HepG2 (cell line): ENCODE measurements at regions not wholly inside any gene's neighbourhood (a gene's known extent, or its start where the extent isn't known, plus 50 kb on each side); places are given as distances from the start of the nearest gene placed in this dataset.

ENCODE experiments used
- ATAC-seq: fragments of 200-7000 bp; cut with Tn5 transposase; 3 replicates; pipeline ENCODE4 v1.9.1; 2020; ENCODE audit warnings: mild to moderate bottlenecking, moderate library complexity
- BruUV-seq: library from RNA; stranded (reverse); fragments of 400-500 nt; replicated peaks from 2 replicates; lab custom pipeline; 2021; lab: Mats Ljungman, UMichigan
- CTCF ChIA-PET: fragments of 300-600 bp; formaldehyde crosslinking; extraction: SDS; loops from one replicate; lab custom pipeline; 2021; ENCODE audit warnings: low total read pairs, inconsistent platforms, low intra/inter-chr PET ratio; lab: Yijun Ruan, JAX
- POLR2A ChIA-PET: fragments of 350-600 bp; sonication (Branson Sonifier 250); formaldehyde crosslinking; loops from one replicate; lab custom pipeline; 2020; ENCODE audit warnings: antibody characterized with exemption, inconsistent platforms; lab: Yijun Ruan, JAX
- DNase-seq: peaks from one replicate; pipeline ENCODE4 v3.0.0-alpha.2; 2015; ENCODE audit warnings: low spot score
- FAIRE-seq: peaks from 3 replicates; lab custom pipeline; 2011; peaks lifted over from hg19 to GRCh38; lab: Jason Lieb, UNC
- H2AFZ ChIP-seq: one replicate; pipeline ENCODE4 v1.6.1; 2011; ENCODE audit warnings: low read length, inconsistent platforms
- H3K27ac ChIP-seq: fragments of 300-600 bp; 3 replicates; pipeline ENCODE4 v1.8.0; 2011; ENCODE audit warnings: mixed run types, mild to moderate bottlenecking, mixed read lengths, low read length, inconsistent platforms; ENCODE audit not compliant: insufficient read depth; ENCODE audit errors: extremely low read length
- H3K27me3 ChIP-seq, 2 experiments: fragments of 200-600 bp in 1 of 2; 2 replicates in 1 of 2; 3 replicates in 1 of 2; pipeline versions ENCODE4 v1.6.0 to v1.8.0; 2011; ENCODE audit warnings: low read length in 2 of 2, mild to moderate bottlenecking in 2 of 2, moderate library complexity in 2 of 2, inconsistent platforms in 1 of 2; ENCODE audit not compliant: insufficient read depth in 2 of 2, control insufficient read depth in 1 of 2
- H3K36me3 ChIP-seq, 2 experiments: fragments of 200-600 bp in 1 of 2; replicated peaks in 1 of 2; 2 replicates in 1 of 2; 3 replicates in 1 of 2; pipeline versions ENCODE4 v1.5.1 to v1.8.0; 2011; ENCODE audit warnings: low read length in 2 of 2, inconsistent platforms in 1 of 2; ENCODE audit not compliant: insufficient read depth in 2 of 2, control insufficient read depth in 1 of 2
- H3K4me1 ChIP-seq: 2 replicates; pipeline ENCODE4 v1.5.1; 2012; ENCODE audit warnings: low read length, inconsistent platforms; ENCODE audit not compliant: insufficient read depth
- H3K4me2 ChIP-seq: 2 replicates; pipeline ENCODE4 v1.6.0; 2011; ENCODE audit warnings: low read depth, low read length, inconsistent platforms
- H3K4me3 ChIP-seq, 3 experiments: fragments of 200-600 bp in 1 of 3; sonication (generic), shearing (Covaris generic) in 1 of 3; replicated peaks in 1 of 3; 2 replicates each; pipeline ENCODE4 v1.5.1; 2011 to 2016; ENCODE audit warnings: low read length in 3 of 3, inconsistent platforms in 2 of 3, low read depth in 2 of 3, mild to moderate bottlenecking in 2 of 3, control low read depth in 1 of 3, mixed read lengths in 1 of 3; ENCODE audit not compliant: insufficient read depth in 1 of 3
- H3K79me2 ChIP-seq: one replicate; pipeline ENCODE4 v1.6.1; 2011; ENCODE audit warnings: low read length, inconsistent platforms; ENCODE audit not compliant: insufficient read depth
- H3K9ac ChIP-seq: 2 replicates; pipeline ENCODE4 v1.6.0; 2011; ENCODE audit warnings: mild to moderate bottlenecking, low read depth, low read length, inconsistent platforms; ENCODE audit not compliant: insufficient read depth
- H3K9me3 ChIP-seq: 2 replicates; pipeline ENCODE4 v1.5.1; 2012; ENCODE audit warnings: mild to moderate bottlenecking, low read length
- H4K20me1 ChIP-seq: 2 replicates; pipeline ENCODE4 v1.6.0; 2011; ENCODE audit warnings: inconsistent platforms, mild to moderate bottlenecking, low read length, moderate library complexity; ENCODE audit not compliant: insufficient read depth
- KLF6 ChIP-seq: IDR thresholded peaks from 2 replicates; pipeline ENCODE4 v1.8.0; 2016; ENCODE audit warnings: missing biosample characterization, missing genetic modification reagents
- PRMT3 ChIP-seq: sonication (generic); formaldehyde crosslinking; IDR thresholded peaks from 2 replicates; pipeline ENCODE4 v1.8.1; 2022; ENCODE audit warnings: low read depth, mild to moderate bottlenecking, moderate library complexity, missing genetic modification reagents, borderline replicate concordance
- RAD51 ChIP-seq: fragments of 450-650 bp; IDR thresholded peaks from 2 replicates; pipeline ENCODE4 v1.6.1; 2016; ENCODE audit warnings: borderline replicate concordance
- SRY ChIP-seq: sonication (generic); formaldehyde crosslinking; IDR thresholded peaks from 2 replicates; pipeline ENCODE4 v1.8.0; 2022; ENCODE audit warnings: mild to moderate bottlenecking, missing genetic modification reagents
- TAF15 ChIP-seq: fragments of 200-400 bp; formaldehyde crosslinking; IDR thresholded peaks from one replicate; pipeline ENCODE4 v1.6.1; 2018; ENCODE audit warnings: mild to moderate bottlenecking, low read depth, low read length; ENCODE audit not compliant: poor library complexity, severe bottlenecking
- ZBTB7B ChIP-seq: sonication (generic); formaldehyde crosslinking; IDR thresholded peaks from 2 replicates; pipeline ENCODE4 v1.4.0; 2020; ENCODE audit warnings: missing genetic modification reagents
- ZFX ChIP-seq: sonication (generic); formaldehyde crosslinking; IDR thresholded peaks from 2 replicates; pipeline ENCODE4 v1.4.0; 2020; ENCODE audit warnings: mild to moderate bottlenecking, low read depth, missing genetic modification reagents, moderate library complexity
- ZNF441 ChIP-seq: sonication (generic); formaldehyde crosslinking; IDR thresholded peaks from 2 replicates; pipeline ENCODE4 v1.7.0; 2021; ENCODE audit warnings: missing genetic modification reagents, borderline replicate concordance
- ZNF563 ChIP-seq: sonication (generic); formaldehyde crosslinking; IDR thresholded peaks from 2 replicates; pipeline ENCODE4 v1.8.0; 2022; ENCODE audit warnings: mild to moderate bottlenecking, moderate library complexity, missing genetic modification reagents
- ZNF616 ChIP-seq: sonication (generic); formaldehyde crosslinking; IDR thresholded peaks from 2 replicates; pipeline ENCODE4 v1.5.0; 2020; ENCODE audit warnings: low read depth, mild to moderate bottlenecking, missing genetic modification reagents
- ZNF674 ChIP-seq: sonication (generic); formaldehyde crosslinking; IDR thresholded peaks from 2 replicates; pipeline ENCODE4 v1.5.0; 2020; ENCODE audit warnings: low read depth, mild to moderate bottlenecking, missing genetic modification reagents
- ZNF816 ChIP-seq: sonication (generic); formaldehyde crosslinking; IDR thresholded peaks from 2 replicates; pipeline ENCODE4 v1.8.0; 2022; ENCODE audit warnings: missing genetic modification reagents, mild to moderate bottlenecking, borderline replicate concordance
- ZSCAN21 ChIP-seq: sonication (generic); formaldehyde crosslinking; IDR thresholded peaks from 2 replicates; pipeline ENCODE4 v1.8.0; 2022; ENCODE audit warnings: mild to moderate bottlenecking, missing genetic modification reagents, moderate library complexity, borderline replicate concordance
- ZSCAN31 ChIP-seq: sonication (generic); formaldehyde crosslinking; IDR thresholded peaks from 2 replicates; pipeline ENCODE4 v1.5.0; 2020; ENCODE audit warnings: low read depth, mild to moderate bottlenecking, missing genetic modification reagents
- WGBS: methylation state at CpG from one replicate; pipeline ENCODE4 v1.1.6; 2017; ENCODE audit warnings: low lambda C conversion rate; 5-methylcytosine and 5-hydroxymethylcytosine counted together
- in situ Hi-C: cut with HindIII; loops from 2 replicates; pipeline ENCODE4 v1.10.0; 2017; ENCODE audit warnings: low pct_unique_long_range_greater_than_20kb; ENCODE audit not compliant: extremely low pct_ligation_motif_present
- intact Hi-C: fragments of 100-400 bp; cut with micrococcal nuclease; formaldehyde crosslinking; loops from one replicate; pipeline ENCODE4 v1.10.0; 2022; ENCODE audit not compliant: unreplicated experiment
- TF ChIP-seq, protein P1 (sequence below): sonication (generic); formaldehyde crosslinking; IDR thresholded peaks from 2 replicates; pipeline ENCODE4 v1.5.0; 2020; ENCODE audit warnings: missing genetic modification reagents

DNA sequence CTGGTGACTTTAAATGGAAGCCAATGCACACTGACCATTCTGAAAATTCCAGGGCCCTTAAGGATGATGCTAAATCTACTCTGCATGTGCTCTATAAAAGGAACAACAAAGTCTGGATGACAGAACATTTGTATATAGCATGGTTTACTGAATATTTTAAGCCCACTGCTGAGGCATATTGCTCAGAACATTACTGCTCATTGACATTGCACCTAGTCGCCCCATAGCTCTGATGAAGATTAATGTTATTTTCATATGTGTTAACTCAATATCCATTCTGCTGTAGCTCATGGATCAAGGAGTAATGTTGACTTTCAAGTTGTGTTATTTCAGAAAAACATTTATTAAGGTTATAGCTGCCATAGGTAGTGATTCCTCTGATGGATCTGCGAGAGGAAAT is 827.5 kb upstream of the CHAC2 start:
- in situ Hi-C loops (no loop called here), intact Hi-C loops (no loop called here)
- H2AFZ ChIP-seq = no peak overlapping the region
- no peak overlapping the region for H3K27ac ChIP-seq
- no peak overlapping the region for H3K4me3 ChIP-seq
- H3K27me3 ChIP-seq = no peaks in the 10 kb centered on the region
- H3K4me1 ChIP-seq = no peaks in the 10 kb centered on the region
- CTCF ChIA-PET = no interaction called here
- no peak for ATAC-seq
- no peaks in the 10 kb centered on the region for H4K20me1 ChIP-seq
- no peak for DNase-seq
- no peaks in the 10 kb centered on the region for H3K79me2 ChIP-seq
- TF ChIP-seq RAD51 (no peak), ZNF563 (CRISPR knock-in tag) (no peak), TAF15 (no peak), ZFX (no peak), KLF6 (CRISPR knock-in tag) (no peak), ZSCAN31 (CRISPR knock-in tag) (no peak), ZNF816 (no peak), ZNF616 (CRISPR knock-in tag) (no peak), ZBTB7B (no peak), ZSCAN21 (no peak), ZNF674 (CRISPR knock-in tag) (no peak), SRY (no peak), PRMT3 (no peak), ZNF441 (CRISPR knock-in tag) (no peak)
- TF ChIP-seq, protein P1, sequence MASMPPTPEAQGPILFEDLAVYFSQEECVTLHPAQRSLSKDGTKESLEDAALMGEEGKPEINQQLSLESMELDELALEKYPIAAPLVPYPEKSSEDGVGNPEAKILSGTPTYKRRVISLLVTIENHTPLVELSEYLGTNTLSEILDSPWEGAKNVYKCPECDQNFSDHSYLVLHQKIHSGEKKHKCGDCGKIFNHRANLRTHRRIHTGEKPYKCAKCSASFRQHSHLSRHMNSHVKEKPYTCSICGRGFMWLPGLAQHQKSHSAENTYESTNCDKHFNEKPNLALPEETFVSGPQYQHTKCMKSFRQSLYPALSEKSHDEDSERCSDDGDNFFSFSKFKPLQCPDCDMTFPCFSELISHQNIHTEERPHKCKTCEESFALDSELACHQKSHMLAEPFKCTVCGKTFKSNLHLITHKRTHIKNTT (CRISPR knock-in tag) = no peak
- TF ChIP-seq, all 625 proteins: peak for 0
- Histone ChIP-seq H3K4me2 (no peak overlapping the region), H3K9me3 (peaks cover 32% of the 10 kb centered on the region), H3K36me3 (no peaks in the 10 kb centered on the region), H3K9ac (no peak overlapping the region)
- POLR2A ChIA-PET = no interaction called here
- 8% methylated on average over 2 of the region's 2 CpGs for whole genome bisulfite sequencing
- FAIRE-seq = no peak
- no TSS peak for BruUV-seq
